D721Med (cell line): ENCODE measurements at regions not wholly inside any gene's neighbourhood (a gene's known extent, or its start where the extent isn't known, plus 50 kb on each side); places are given as distances from the start of the nearest gene placed in this dataset.

Experiments used
- DNase-seq: peaks from one replicate; pipeline ENCODE4 v3.0.0; 2011; ENCODE audit warnings: low spot score; ENCODE audit not compliant: insufficient read length
- FAIRE-seq: peaks from 2 replicates; lab custom pipeline; 2011; peaks lifted over from hg19 to GRCh38; lab: Jason Lieb, UNC
- CTCF ChIP-seq: IDR thresholded peaks from 2 replicates; pipeline ENCODE4 v1.5.1; 2012; ENCODE audit warnings: mild to moderate bottlenecking, control low read depth; ENCODE audit not compliant: insufficient read depth; ENCODE audit errors: missing control alignments

- TF ChIP-seq CTCF: no peak
- DNase-seq: no peak
- no peak for FAIRE-seq
Measured at GRCh38 chr2:147231607-147232006, 613.2 kb upstream of the ACVR2A start.

GRCh38 chr2:147231081-147231480 is 613.7 kb upstream of the ACVR2A start:
- FAIRE-seq (no peak), DNase-seq (no peak)
- no peak for TF ChIP-seq CTCF

GRCh38 chr2:147227313-147227712 is 617.5 kb upstream of the ACVR2A start:
- TF ChIP-seq CTCF: no peak
- no peak for FAIRE-seq
- DNase-seq: no peak

GRCh38 chr2:147224070-147224469 is 620.8 kb upstream of the ACVR2A start:
- FAIRE-seq: no peak
- DNase-seq: no peak
- no peak for TF ChIP-seq CTCF

- FAIRE-seq (no peak), DNase-seq (no peak)
- TF ChIP-seq CTCF: no peak
Measured at GRCh38 chr2:147223553-147224060, 621.2 kb upstream of the ACVR2A start.

- TF ChIP-seq CTCF: no peak
- FAIRE-seq: no peak
- DNase-seq: no peak
Measured at GRCh38 chr2:147223119-147223518, 621.7 kb upstream of the ACVR2A start.

- TF ChIP-seq CTCF: no peak
- no peak for FAIRE-seq
Measured at GRCh38 chr2:147222506-147222905, 622.3 kb upstream of the ACVR2A start.

More at GRCh38 chr2:147222506-147222905, 622.3 kb upstream of the ACVR2A start:
- DNase-seq: no peak
